Sigmoid colon (tissue), 6 donors: ENCODE measurements at regions not wholly inside any gene's neighbourhood (a gene's known extent, or its start where the extent isn't known, plus 50 kb on each side); places are given as distances from the start of the nearest gene placed in this dataset.

Experiments used
- DNase-seq: peaks from one replicate; pipeline ENCODE4 v3.0.0-alpha.2; 2019
- H3K27ac ChIP-seq, 4 donors: fragments of 200-600 bp; sonication (generic); one replicate each; pipeline ENCODE4 v1.5.1; 2016 to 2019; ENCODE audit warnings: mild to moderate bottlenecking in 1 of 4
- H3K27me3 ChIP-seq, 3 donors: fragments of 200-600 bp; sonication (generic); one replicate each; pipeline ENCODE4 v1.5.1; 2019; ENCODE audit warnings: mild to moderate bottlenecking in 1 of 3
- H3K36me3 ChIP-seq, 4 donors: fragments of 200-600 bp; sonication (generic); one replicate each; pipeline ENCODE4 v1.5.1; 2016 to 2019
- H3K4me1 ChIP-seq, 4 donors: fragments of 200-600 bp; sonication (generic); one replicate each; pipeline ENCODE4 v1.5.1; 2017 to 2019
- H3K4me3 ChIP-seq, 4 donors: fragments of 200-600 bp; sonication (generic); one replicate each; pipeline ENCODE4 v1.5.1; 2017 to 2019; ENCODE audit warnings: mild to moderate bottlenecking in 2 of 4, moderate library complexity in 1 of 4
- H3K9me3 ChIP-seq, 4 donors: fragments of 200-600 bp in 3 of 4; sonication (generic) in 3 of 4; one replicate each; pipeline versions ENCODE4 v1.5.1 to v1.6.1; 2013 to 2019
- CTCF ChIP-seq, 4 experiments: fragments of 450-650 bp in 3 of 4; fragments of 200-600 bp in 1 of 4; IDR thresholded peaks; one replicate each; pipeline ENCODE4 v1.5.1; 2016 to 2019; ENCODE audit warnings: antibody characterized with exemption in 4 of 4, mild to moderate bottlenecking in 3 of 4, moderate library complexity in 2 of 4
- EP300 ChIP-seq, 4 donors: sonication (generic); formaldehyde crosslinking; IDR thresholded peaks; one replicate each; pipeline ENCODE4 v1.6.1; 2017; ENCODE audit warnings: antibody characterized with exemption in 4 of 4
- POLR2A ChIP-seq, 2 donors: fragments of 450-650 bp; IDR thresholded peaks; one replicate each; pipeline ENCODE4 v1.6.1; 2016; ENCODE audit warnings: antibody characterized with exemption in 2 of 2, mild to moderate bottlenecking in 2 of 2, moderate library complexity in 2 of 2
- POLR2AphosphoS5 ChIP-seq, 4 donors: sonication (generic); formaldehyde crosslinking; IDR thresholded peaks; one replicate each; pipeline ENCODE4 v1.6.1; 2017; ENCODE audit warnings: antibody characterized with exemption in 4 of 4
- WGBS, 2 donors: extraction: QIAGEN DNeasy Blood & Tissue Kit; methylation state at CpG; one replicate each; pipeline ENCODE4 v1.1.7; 2013; 5-methylcytosine and 5-hydroxymethylcytosine counted together
- intact Hi-C: fragments of 100-400 bp; cut with DNase I; formaldehyde crosslinking; loops from one replicate; pipeline ENCODE4 v1.15.1; 2023
- donor health status: healthy with polysubstance abuse.
- donor health status: healthy.

- intact Hi-C loops, result no loop called here
- TF ChIP-seq POLR2AphosphoS5 (IDR thresholded peaks at IDR 0.05), result no peak
- no peak for TF ChIP-seq CTCF (IDR thresholded peaks at IDR 0.05)
- TF ChIP-seq EP300 (IDR thresholded peaks at IDR 0.05), result no peak
- TF ChIP-seq POLR2A (IDR thresholded peaks at IDR 0.05), result no peak
- H3K27me3 ChIP-seq, result no peaks in the 10 kb centered on the region
- peaks cover 0 to 21% (median 18%) of the 10 kb centered on the region in 4 donors for H3K4me1 ChIP-seq
- peaks cover 0 to 2% (median 0%) of the 10 kb centered on the region in 4 donors for H3K9me3 ChIP-seq
- no peak overlapping the region for H3K27ac ChIP-seq
- DNase-seq, result no peak
- H3K36me3 ChIP-seq, result no peaks in the 10 kb centered on the region
- WGBS, 2 donors, result 60 to 74% methylated on average over 3 of the region's 3 CpGs
- H3K4me3 ChIP-seq, result no peak overlapping the region
Measured at GRCh38 chr5:116365006-116365496, 209.6 kb downstream of the SEMA6A start.

GRCh38 chr5:116363780-116364179 is 210.8 kb downstream of the SEMA6A start:
- intact Hi-C loops, result loop anchor here (5.0 kb wide), 1 partner anchor 144 kb away; no protein-coding TSS in a partner anchor
- 96 to 97% methylated on average over 1 of the region's 1 CpG for WGBS, 2 donors
- H3K4me3 ChIP-seq, result no peak overlapping the region
- no peaks in the 10 kb centered on the region for H3K27me3 ChIP-seq
- no peak overlapping the region for H3K27ac ChIP-seq
- peaks cover 0 to 2% (median 0%) of the 10 kb centered on the region in 4 donors for H3K9me3 ChIP-seq
- peaks cover 0 to 34% (median 28%) of the 10 kb centered on the region in 4 donors for H3K4me1 ChIP-seq
- DNase-seq, result no peak
- H3K36me3 ChIP-seq, result no peaks in the 10 kb centered on the region
- TF ChIP-seq EP300 (IDR thresholded peaks at IDR 0.05) (no peak), POLR2AphosphoS5 (IDR thresholded peaks at IDR 0.05) (no peak), POLR2A (IDR thresholded peaks at IDR 0.05) (no peak), CTCF (IDR thresholded peaks at IDR 0.05) (no peak)

GRCh38 chr5:116361979-116362577 is 212.5 kb downstream of the SEMA6A start:
- TF ChIP-seq POLR2A (IDR thresholded peaks at IDR 0.05) (no peak), POLR2AphosphoS5 (IDR thresholded peaks at IDR 0.05) (no peak), EP300 (IDR thresholded peaks at IDR 0.05) (no peak), CTCF (IDR thresholded peaks at IDR 0.05) (no peak)

GRCh38 chr5:116361171-116361967 is 213.3 kb downstream of the SEMA6A start:
- peak; percentile 84 for DNase-seq
- TF ChIP-seq POLR2AphosphoS5 (IDR thresholded peaks at IDR 0.05) (peak in 2 of 4 donors; percentile 60 to 64), CTCF (IDR thresholded peaks at IDR 0.05) (peak in 3 of 4 experiments; percentile 22 to 40 (median 38)), POLR2A (IDR thresholded peaks at IDR 0.05) (no peak), EP300 (IDR thresholded peaks at IDR 0.05) (no peak)
- H3K9me3 ChIP-seq, result peaks cover 0 to 2% (median 0%) of the 10 kb centered on the region in 4 donors
- no peaks in the 10 kb centered on the region for H3K36me3 ChIP-seq
- intact Hi-C loops, result loop anchor here (2.0 to 5.0 kb wide), 2 partner anchors 146 to 211 kb away; no protein-coding TSS in a partner anchor
- no peaks in the 10 kb centered on the region for H3K27me3 ChIP-seq
- H3K4me3 ChIP-seq, result peak overlapping the region; percentile 30 to 52 (median 47)
- peaks cover 0 to 42% (median 30%) of the 10 kb centered on the region in 4 donors for H3K4me1 ChIP-seq
- WGBS, 2 donors, result 36 to 68% methylated on average over 53 of the region's 53 CpGs
- peak overlapping the region; percentile 31 to 77 (median 74) for H3K27ac ChIP-seq

More at GRCh38 chr5:116361979-116362577, 212.5 kb downstream of the SEMA6A start:
- Histone ChIP-seq H3K36me3 (no peaks in the 10 kb centered on the region), H3K4me1 (peaks cover 0 to 42% (median 30%) of the 10 kb centered on the region in 4 donors), H3K9me3 (peaks cover 0 to 2% (median 0%) of the 10 kb centered on the region in 4 donors), H3K4me3 (peak overlapping the region; percentile 30 to 52 (median 47)), H3K27me3 (no peaks in the 10 kb centered on the region), H3K27ac (peak overlapping the region in 3 of 4 donors; percentile 74 to 77 (median 75))
- no peak for DNase-seq
- WGBS, 2 donors, result 81 to 89% methylated on average over 6 of the region's 6 CpGs
- intact Hi-C loops, result loop anchor here (2.0 to 5.0 kb wide), 2 partner anchors 145 to 211 kb away; no protein-coding TSS in a partner anchor
